Peyer's patch (tissue), 4 donors: ENCODE measurements at regions not wholly inside any gene's neighbourhood (a gene's known extent, or its start where the extent isn't known, plus 50 kb on each side); places are given as distances from the start of the nearest gene placed in this dataset.

Experiments used
- DNase-seq, 3 donors: peaks; one replicate each; pipeline ENCODE4 v3.0.0-alpha.2; 2017 to 2019
- H3K27ac ChIP-seq, 4 donors: fragments of 200-600 bp; sonication (generic); one replicate each; pipeline ENCODE4 v1.5.1; 2016 to 2019
- H3K27me3 ChIP-seq, 2 donors: fragments of 200-600 bp; sonication (generic); one replicate each; pipeline ENCODE4 v1.5.1; 2019
- H3K36me3 ChIP-seq, 3 donors: fragments of 200-600 bp; sonication (generic); one replicate each; pipeline ENCODE4 v1.5.1; 2016 to 2019
- H3K4me1 ChIP-seq, 4 donors: fragments of 200-600 bp; sonication (generic); one replicate each; pipeline ENCODE4 v1.5.1; 2016 to 2019
- H3K4me3 ChIP-seq, 4 donors: fragments of 200-600 bp; sonication (generic); 1 replicate in 3 of 4; 2 replicates in 1 of 4; pipeline ENCODE4 v1.5.1; 2016 to 2019; ENCODE audit warnings: mild to moderate bottlenecking in 1 of 4
- H3K9me3 ChIP-seq, 4 donors: fragments of 200-600 bp; sonication (generic); one replicate each; pipeline ENCODE4 v1.5.1; 2016 to 2019; ENCODE audit warnings: mild to moderate bottlenecking in 1 of 4
- POLR2A ChIP-seq, 2 donors: fragments of 450-650 bp; IDR thresholded peaks; one replicate each; pipeline ENCODE4 v1.5.1; 2017; ENCODE audit warnings: antibody characterized with exemption in 2 of 2, mild to moderate bottlenecking in 2 of 2, moderate library complexity in 2 of 2
- TF ChIP-seq, protein P1 (sequence below), 6 experiments: fragments of 450-650 bp in 4 of 6; fragments of 200-600 bp in 2 of 6; sonication (generic) in 1 of 6; IDR thresholded peaks; one replicate each; pipeline ENCODE4 v1.5.1; 2017 to 2019; ENCODE audit warnings: antibody characterized with exemption in 6 of 6, mild to moderate bottlenecking in 3 of 6, moderate library complexity in 1 of 6

DNA sequence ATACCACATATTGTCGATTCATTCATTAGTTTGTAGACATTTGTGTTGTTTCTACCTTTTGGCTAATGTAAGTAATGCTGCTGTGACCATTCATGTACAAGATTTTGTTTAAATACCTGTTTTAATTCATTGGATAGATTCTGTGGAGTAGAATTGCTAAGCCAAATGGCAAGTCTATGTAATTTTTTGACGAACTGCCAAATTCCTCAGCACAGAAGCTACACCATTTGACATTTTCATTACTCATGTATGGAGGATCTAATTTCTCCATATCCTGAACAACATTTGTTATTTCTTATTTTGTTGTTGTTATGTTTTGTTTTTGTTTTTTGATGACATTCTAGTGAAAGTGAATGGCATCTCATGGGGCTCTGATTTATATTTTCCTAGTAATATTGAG lies 1351.3 kb upstream of the SORCS1 start:
- Histone ChIP-seq H3K9me3 (no peaks in the 10 kb centered on the region), H3K4me3 (no peak overlapping the region), H3K27me3 (no peaks in the 10 kb centered on the region), H3K36me3 (no peaks in the 10 kb centered on the region), H3K27ac (no peak overlapping the region), H3K4me1 (no peaks in the 10 kb centered on the region)
- TF ChIP-seq, protein P1, sequence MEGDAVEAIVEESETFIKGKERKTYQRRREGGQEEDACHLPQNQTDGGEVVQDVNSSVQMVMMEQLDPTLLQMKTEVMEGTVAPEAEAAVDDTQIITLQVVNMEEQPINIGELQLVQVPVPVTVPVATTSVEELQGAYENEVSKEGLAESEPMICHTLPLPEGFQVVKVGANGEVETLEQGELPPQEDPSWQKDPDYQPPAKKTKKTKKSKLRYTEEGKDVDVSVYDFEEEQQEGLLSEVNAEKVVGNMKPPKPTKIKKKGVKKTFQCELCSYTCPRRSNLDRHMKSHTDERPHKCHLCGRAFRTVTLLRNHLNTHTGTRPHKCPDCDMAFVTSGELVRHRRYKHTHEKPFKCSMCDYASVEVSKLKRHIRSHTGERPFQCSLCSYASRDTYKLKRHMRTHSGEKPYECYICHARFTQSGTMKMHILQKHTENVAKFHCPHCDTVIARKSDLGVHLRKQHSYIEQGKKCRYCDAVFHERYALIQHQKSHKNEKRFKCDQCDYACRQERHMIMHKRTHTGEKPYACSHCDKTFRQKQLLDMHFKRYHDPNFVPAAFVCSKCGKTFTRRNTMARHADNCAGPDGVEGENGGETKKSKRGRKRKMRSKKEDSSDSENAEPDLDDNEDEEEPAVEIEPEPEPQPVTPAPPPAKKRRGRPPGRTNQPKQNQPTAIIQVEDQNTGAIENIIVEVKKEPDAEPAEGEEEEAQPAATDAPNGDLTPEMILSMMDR (IDR thresholded peaks at IDR 0.05): no peak
- no peak for TF ChIP-seq POLR2A (IDR thresholded peaks at IDR 0.05)
- no peak for DNase-seq

DNA sequence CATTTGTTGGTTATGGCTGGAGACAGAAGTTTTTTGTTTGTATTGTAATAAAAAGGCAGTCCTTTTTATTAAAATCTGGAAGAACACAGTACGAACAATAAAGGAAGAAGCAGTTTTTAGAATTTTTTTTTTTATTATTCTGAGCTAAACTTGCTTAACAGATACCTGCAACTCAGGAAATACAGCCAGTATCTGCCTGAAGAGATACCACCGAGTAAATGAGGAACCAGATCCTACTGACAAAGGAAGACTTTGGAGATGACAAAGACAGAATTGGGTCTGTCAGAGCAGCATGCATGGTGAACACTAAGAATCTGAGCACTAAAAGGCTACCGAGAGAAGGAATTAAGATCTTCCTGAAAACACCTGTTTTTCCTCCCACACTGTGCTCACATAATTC lies 1335.9 kb upstream of the SORCS1 start:
- Histone ChIP-seq H3K4me3 (no peak overlapping the region), H3K9me3 (peaks cover 0 to 6% (median 0%) of the 10 kb centered on the region in 4 donors), H3K36me3 (no peaks in the 10 kb centered on the region), H3K27ac (no peak overlapping the region), H3K4me1 (no peaks in the 10 kb centered on the region), H3K27me3 (no peaks in the 10 kb centered on the region)
- DNase-seq: no peak
- TF ChIP-seq, protein P1 (IDR thresholded peaks at IDR 0.05): no peak
- no peak for TF ChIP-seq POLR2A (IDR thresholded peaks at IDR 0.05)

DNA sequence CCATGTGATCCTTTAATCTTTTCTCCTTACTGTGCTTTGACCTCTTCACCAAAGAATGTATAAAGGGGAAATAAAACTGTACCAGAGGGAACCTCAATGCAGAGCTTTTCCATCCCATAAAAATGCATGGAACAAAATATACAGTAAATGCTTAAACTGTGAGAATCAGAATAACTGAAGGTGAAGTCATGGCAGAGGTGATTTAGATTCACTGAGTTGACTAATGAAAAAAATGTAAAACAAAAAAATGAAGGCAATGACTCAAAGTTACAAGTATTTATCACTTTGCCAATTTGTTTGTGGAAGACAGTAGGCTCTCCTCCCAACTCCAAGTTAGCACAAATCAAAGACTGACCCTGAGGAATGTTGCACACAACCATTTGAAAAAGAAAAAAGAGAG lies 1331.6 kb upstream of the SORCS1 start:
- Histone ChIP-seq H3K27me3 (no peaks in the 10 kb centered on the region), H3K36me3 (no peaks in the 10 kb centered on the region)

DNA sequence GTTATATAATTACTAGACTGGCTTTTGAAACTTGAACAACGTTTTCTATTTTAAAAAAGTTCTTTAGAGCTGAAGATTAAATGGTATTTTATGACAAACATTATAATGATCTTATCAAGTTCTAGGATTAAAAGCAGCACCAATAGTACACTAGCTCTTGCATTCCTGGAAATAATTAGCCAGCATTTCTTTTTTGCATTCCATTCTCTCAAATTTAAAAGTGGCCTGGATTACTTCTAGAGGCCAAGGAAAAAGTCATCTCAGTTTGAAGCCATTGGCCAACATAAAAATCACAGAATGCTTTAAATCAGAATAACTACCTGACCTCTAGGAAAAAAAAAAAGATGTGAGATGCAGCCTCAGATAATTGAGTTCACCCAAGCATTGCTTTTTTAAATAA lies 1326.4 kb upstream of the SORCS1 start:
- DNase-seq: no peak
- TF ChIP-seq POLR2A (IDR thresholded peaks at IDR 0.05): no peak
- TF ChIP-seq, protein P1 (IDR thresholded peaks at IDR 0.05): no peak
- Histone ChIP-seq H3K4me1 (no peaks in the 10 kb centered on the region), H3K27me3 (no peaks in the 10 kb centered on the region), H3K4me3 (no peak overlapping the region), H3K9me3 (no peaks in the 10 kb centered on the region), H3K27ac (no peak overlapping the region), H3K36me3 (no peaks in the 10 kb centered on the region)

More for the DNA sequence above, 1331.6 kb upstream of the SORCS1 start:
- Histone ChIP-seq H3K27ac (no peak overlapping the region), H3K4me3 (no peak overlapping the region), H3K9me3 (no peaks in the 10 kb centered on the region), H3K4me1 (no peaks in the 10 kb centered on the region)
- TF ChIP-seq, protein P1 (IDR thresholded peaks at IDR 0.05): no peak
- TF ChIP-seq POLR2A (IDR thresholded peaks at IDR 0.05): no peak
- no peak for DNase-seq

DNA sequence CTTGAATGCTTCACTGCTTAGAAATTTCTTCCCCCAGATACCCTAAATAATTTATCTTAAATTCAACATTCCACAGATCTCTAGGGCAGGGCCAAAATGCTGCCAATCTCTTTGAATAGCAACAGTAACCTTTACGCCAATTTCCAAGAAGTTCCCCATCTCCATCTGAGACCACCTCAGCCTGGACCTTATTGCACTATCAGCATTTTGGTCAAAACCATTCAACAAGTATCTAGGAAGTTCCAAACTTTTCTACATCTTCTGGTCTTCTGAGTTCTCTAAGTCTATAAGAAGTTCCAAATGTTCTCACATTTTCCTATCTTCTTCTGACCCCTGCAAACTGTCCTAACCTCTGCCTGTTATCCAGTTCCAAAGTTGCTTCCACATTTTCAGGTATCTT lies 1306.9 kb upstream of the SORCS1 start:
- no peak overlapping the region for H3K27ac ChIP-seq
- no peak for TF ChIP-seq POLR2A (IDR thresholded peaks at IDR 0.05)
- TF ChIP-seq, protein P1 (IDR thresholded peaks at IDR 0.05): no peak

DNA sequence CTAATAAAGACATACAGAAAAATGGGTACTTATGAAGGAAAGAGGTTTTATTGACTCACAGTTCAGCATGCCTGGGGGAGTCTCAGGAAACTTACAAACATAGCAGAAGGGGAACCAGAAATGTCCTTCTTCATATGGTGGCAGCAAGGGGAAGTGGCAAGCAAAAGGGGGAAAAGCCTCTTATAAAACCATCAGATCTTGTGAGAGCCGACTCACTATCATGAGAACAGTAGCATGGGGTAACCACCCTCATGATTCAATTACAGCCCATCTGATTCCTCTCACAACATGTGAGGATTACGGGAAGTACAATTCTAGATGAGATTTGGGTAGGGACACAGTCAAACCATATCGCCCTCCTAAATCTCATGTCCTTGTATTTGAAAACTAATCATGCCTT lies 1305.4 kb upstream of the SORCS1 start:
- TF ChIP-seq POLR2A (IDR thresholded peaks at IDR 0.05): no peak
- TF ChIP-seq, protein P1 (IDR thresholded peaks at IDR 0.05): no peak
- H3K36me3 ChIP-seq: no peaks in the 10 kb centered on the region
- no peak overlapping the region for H3K27ac ChIP-seq
- H3K4me1 ChIP-seq: no peaks in the 10 kb centered on the region
- DNase-seq: no peak
- H3K27me3 ChIP-seq: no peaks in the 10 kb centered on the region
- H3K4me3 ChIP-seq: no peak overlapping the region
- H3K9me3 ChIP-seq: no peaks in the 10 kb centered on the region

More for the DNA sequence above, 1306.9 kb upstream of the SORCS1 start:
- Histone ChIP-seq H3K4me3 (no peak overlapping the region), H3K36me3 (no peaks in the 10 kb centered on the region), H3K9me3 (no peaks in the 10 kb centered on the region), H3K27me3 (no peaks in the 10 kb centered on the region), H3K4me1 (no peaks in the 10 kb centered on the region)
- DNase-seq: no peak
